ENCODE measurements at regions not wholly inside any gene's neighbourhood (a gene's known extent, or its start where the extent isn't known, plus 50 kb on each side); places are given as distances from the start of the nearest gene placed in this dataset.

GRCh38 chr4:137775701-137776100, 243.4 kb upstream of the PCDH18 start:
- no peak overlapping the region for H3K4me3 ChIP-seq (ENCODE audit: low read depth in 1 of 2, low read length in 1 of 2)
- no peaks in the 10 kb centered on the region for H3K36me3 ChIP-seq
- no peaks in the 10 kb centered on the region for H3K4me1 ChIP-seq (ENCODE audit: control insufficient read depth in 1 of 2, insufficient read depth in 1 of 2, low read depth in 1 of 2, low read length in 1 of 2)
- TF ChIP-seq CTCF (IDR thresholded peaks at IDR 0.05), result no peak
- H3K27ac ChIP-seq, result no peak overlapping the region
- H3K27me3 ChIP-seq, result no peaks in the 10 kb centered on the region
- H3K9me3 ChIP-seq, result no peaks in the 10 kb centered on the region

DNA sequence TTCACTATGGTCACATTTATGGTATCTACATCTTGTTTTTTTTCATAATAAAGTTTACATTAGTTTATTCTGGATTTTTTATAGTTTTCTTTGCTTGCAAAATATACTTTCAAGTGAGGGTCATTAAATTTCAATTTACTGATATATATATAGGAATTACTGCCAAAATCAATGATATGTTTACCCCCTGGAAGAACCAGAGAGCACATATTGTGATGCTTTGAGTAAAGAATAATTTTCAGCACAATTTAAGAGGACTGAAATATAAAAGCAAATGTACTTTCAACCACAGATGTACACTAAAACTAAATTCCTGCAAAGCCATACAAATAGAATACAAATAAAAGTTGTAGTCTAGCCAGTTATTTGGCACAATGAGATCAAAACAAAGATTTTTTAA, 242.2 kb upstream of the PCDH18 start:
- H3K9me3 ChIP-seq, result no peaks in the 10 kb centered on the region
- H3K27ac ChIP-seq, result no peak overlapping the region
- no peak overlapping the region for H3K4me3 ChIP-seq (ENCODE audit: low read depth in 1 of 2, low read length in 1 of 2)
- no peaks in the 10 kb centered on the region for H3K36me3 ChIP-seq
- no peak for TF ChIP-seq CTCF (IDR thresholded peaks at IDR 0.05)
- H3K27me3 ChIP-seq, result no peaks in the 10 kb centered on the region
- no peaks in the 10 kb centered on the region for H3K4me1 ChIP-seq (ENCODE audit: control insufficient read depth in 1 of 2, insufficient read depth in 1 of 2, low read depth in 1 of 2, low read length in 1 of 2)

GRCh38 chr4:137768881-137769280, 236.6 kb upstream of the PCDH18 start:
- no peaks in the 10 kb centered on the region for H3K4me1 ChIP-seq (ENCODE audit: control insufficient read depth in 1 of 2, insufficient read depth in 1 of 2, low read depth in 1 of 2, low read length in 1 of 2)
- H3K4me3 ChIP-seq (ENCODE audit: low read depth in 1 of 2, low read length in 1 of 2), result no peak overlapping the region
- H3K36me3 ChIP-seq, result no peaks in the 10 kb centered on the region
- H3K27me3 ChIP-seq, result no peaks in the 10 kb centered on the region
- no peak overlapping the region for H3K27ac ChIP-seq
- H3K9me3 ChIP-seq, result no peaks in the 10 kb centered on the region
- TF ChIP-seq CTCF (IDR thresholded peaks at IDR 0.05), result no peak

GRCh38 chr4:137768196-137768595, 235.9 kb upstream of the PCDH18 start:
- TF ChIP-seq CTCF (IDR thresholded peaks at IDR 0.05), result no peak

GRCh38 chr4:137762591-137762990, 230.3 kb upstream of the PCDH18 start:
- H3K36me3 ChIP-seq, result no peaks in the 10 kb centered on the region

More at GRCh38 chr4:137768196-137768595, 235.9 kb upstream of the PCDH18 start:
- Histone ChIP-seq H3K9me3 (no peaks in the 10 kb centered on the region), H3K27ac (no peak overlapping the region), H3K27me3 (no peaks in the 10 kb centered on the region), H3K4me3 (ENCODE audit: low read depth in 1 of 2, low read length in 1 of 2) (no peak overlapping the region), H3K4me1 (ENCODE audit: control insufficient read depth in 1 of 2, insufficient read depth in 1 of 2, low read depth in 1 of 2, low read length in 1 of 2) (no peaks in the 10 kb centered on the region), H3K36me3 (no peaks in the 10 kb centered on the region)

More at GRCh38 chr4:137762591-137762990, 230.3 kb upstream of the PCDH18 start:
- Histone ChIP-seq H3K27ac (no peak overlapping the region), H3K4me1 (ENCODE audit: control insufficient read depth in 1 of 2, insufficient read depth in 1 of 2, low read depth in 1 of 2, low read length in 1 of 2) (no peaks in the 10 kb centered on the region), H3K4me3 (ENCODE audit: low read depth in 1 of 2, low read length in 1 of 2) (no peak overlapping the region), H3K9me3 (no peaks in the 10 kb centered on the region), H3K27me3 (no peaks in the 10 kb centered on the region)
- TF ChIP-seq CTCF (IDR thresholded peaks at IDR 0.05), result no peak

Measured in neutrophil (primary cell).